ENCODE measurements at regions not wholly inside any gene's neighbourhood (a gene's known extent, or its start where the extent isn't known, plus 50 kb on each side); places are given as distances from the start of the nearest gene placed in this dataset.
"Not testable (repeated sequence)": the region's sequence is repeated elsewhere in the genome, so short reads cannot be mapped to it uniquely, and the experiment has no call there.

DNA sequence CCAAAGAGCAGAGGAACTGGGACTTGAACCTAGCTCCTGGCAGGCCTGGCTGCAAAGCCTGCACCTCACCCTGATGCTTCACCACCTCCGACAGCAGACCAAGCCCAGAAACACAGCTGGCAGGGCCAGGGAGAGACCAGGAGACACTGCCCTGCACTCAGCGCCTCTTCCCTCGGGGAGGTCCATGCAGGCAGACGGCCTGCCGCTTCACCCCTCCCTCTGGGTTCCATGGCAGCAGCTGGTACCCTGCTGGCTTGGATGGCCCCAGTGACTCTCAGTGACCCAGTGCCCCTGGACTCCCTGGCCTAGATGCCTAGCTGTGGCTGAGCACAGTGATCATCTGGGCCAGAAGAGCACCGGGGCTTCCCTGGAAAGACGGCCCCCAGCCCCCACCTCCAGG is 65.3 kb upstream of the TARDBP start:
- TF ChIP-seq, protein P1, sequence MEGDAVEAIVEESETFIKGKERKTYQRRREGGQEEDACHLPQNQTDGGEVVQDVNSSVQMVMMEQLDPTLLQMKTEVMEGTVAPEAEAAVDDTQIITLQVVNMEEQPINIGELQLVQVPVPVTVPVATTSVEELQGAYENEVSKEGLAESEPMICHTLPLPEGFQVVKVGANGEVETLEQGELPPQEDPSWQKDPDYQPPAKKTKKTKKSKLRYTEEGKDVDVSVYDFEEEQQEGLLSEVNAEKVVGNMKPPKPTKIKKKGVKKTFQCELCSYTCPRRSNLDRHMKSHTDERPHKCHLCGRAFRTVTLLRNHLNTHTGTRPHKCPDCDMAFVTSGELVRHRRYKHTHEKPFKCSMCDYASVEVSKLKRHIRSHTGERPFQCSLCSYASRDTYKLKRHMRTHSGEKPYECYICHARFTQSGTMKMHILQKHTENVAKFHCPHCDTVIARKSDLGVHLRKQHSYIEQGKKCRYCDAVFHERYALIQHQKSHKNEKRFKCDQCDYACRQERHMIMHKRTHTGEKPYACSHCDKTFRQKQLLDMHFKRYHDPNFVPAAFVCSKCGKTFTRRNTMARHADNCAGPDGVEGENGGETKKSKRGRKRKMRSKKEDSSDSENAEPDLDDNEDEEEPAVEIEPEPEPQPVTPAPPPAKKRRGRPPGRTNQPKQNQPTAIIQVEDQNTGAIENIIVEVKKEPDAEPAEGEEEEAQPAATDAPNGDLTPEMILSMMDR (IDR thresholded peaks at IDR 0.05), result no peak
- no peak for TF ChIP-seq POLR2AphosphoS5 (IDR thresholded peaks at IDR 0.05; ENCODE audit: insufficient read depth in 1 of 2, low read depth in 1 of 2)
- no peak for TF ChIP-seq POLR2A (IDR thresholded peaks at IDR 0.05)
- no peak overlapping the region for H3K4me3 ChIP-seq
- no peaks in the 10 kb centered on the region for H3K36me3 ChIP-seq
- H3K9me3 ChIP-seq, result no peaks in the 10 kb centered on the region
- peaks cover 17% of the 10 kb centered on the region for H3K4me1 ChIP-seq
- intact Hi-C loops (cut with DNase I), result no loop called here
- no peak for DNase-seq (ENCODE audit: extremely low spot score in 2 of 2)
- no peak overlapping the region for H3K27ac ChIP-seq
- H3K27me3 ChIP-seq, result no peaks in the 10 kb centered on the region

DNA sequence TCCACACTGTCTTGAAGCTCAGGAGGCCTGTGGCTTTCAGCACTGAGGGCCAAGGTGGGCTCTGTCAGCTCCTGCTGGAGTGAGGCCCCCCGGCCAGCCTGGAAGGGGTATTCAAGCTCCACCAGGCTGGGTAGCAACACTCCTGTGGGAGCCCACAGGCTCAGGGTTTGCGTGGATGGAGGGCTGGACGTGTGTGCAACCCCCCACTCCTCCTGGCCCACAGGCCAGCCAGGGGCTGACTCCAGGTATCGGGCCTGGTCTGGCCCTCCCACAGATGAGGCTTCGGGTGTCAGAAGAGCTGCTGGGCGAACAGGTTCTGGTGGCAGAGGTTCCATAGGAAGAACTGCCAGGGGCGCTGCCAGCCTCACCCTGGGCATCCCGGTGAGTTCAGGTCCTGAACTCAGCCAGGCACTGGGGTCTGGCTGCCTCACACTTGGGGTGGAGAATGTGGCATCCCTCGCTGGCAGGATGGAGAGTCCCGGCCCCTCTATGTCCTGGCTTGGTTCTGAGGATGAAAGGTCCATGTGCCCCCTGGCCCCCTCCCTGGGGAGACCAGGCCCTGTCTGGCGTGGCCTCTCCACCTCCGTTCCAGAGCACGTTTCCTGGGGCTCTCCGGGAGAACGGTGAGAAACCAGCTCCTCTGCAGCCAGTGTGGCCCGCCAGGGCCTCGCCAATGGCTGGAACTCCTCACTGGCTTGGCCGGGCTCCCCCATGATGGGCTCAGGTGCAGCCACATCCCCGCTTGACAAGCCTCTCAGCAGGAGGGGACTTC is 64.6 kb upstream of the TARDBP start:
- intact Hi-C loops (cut with DNase I), result no loop called here

DNA sequence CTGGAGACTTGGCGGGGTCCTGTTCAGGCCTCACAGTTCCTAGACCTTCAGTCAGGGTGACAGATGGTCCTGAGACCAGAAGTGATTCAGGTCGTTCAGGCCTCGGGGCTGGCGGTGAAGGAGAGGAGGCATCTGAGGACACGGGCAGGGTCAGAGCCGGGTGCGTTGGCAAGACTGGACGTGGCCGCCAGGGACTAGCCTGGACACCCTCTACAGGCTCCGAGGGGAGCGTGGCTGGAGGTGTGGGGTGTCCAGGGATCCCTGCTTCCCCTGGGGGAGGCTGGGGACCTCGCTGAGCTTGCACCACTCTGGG is 64.0 kb upstream of the TARDBP start:
- TF ChIP-seq POLR2AphosphoS5 (IDR thresholded peaks at IDR 0.05; ENCODE audit: insufficient read depth in 1 of 2, low read depth in 1 of 2), result no peak
- no peak for TF ChIP-seq POLR2A (IDR thresholded peaks at IDR 0.05)
- TF ChIP-seq, protein P1 (IDR thresholded peaks at IDR 0.05), result no peak
- DNase-seq (ENCODE audit: extremely low spot score in 2 of 2), result no peak
- Histone ChIP-seq H3K27ac (no peak overlapping the region), H3K9me3 (no peaks in the 10 kb centered on the region), H3K4me3 (no peak overlapping the region), H3K4me1 (peaks cover 13% of the 10 kb centered on the region), H3K27me3 (no peaks in the 10 kb centered on the region), H3K36me3 (no peaks in the 10 kb centered on the region)
- intact Hi-C loops (cut with DNase I), result no loop called here

More for the DNA sequence above, 64.6 kb upstream of the TARDBP start:
- no peak overlapping the region for H3K27ac ChIP-seq
- H3K4me1 ChIP-seq, result peaks cover 13% of the 10 kb centered on the region
- no peaks in the 10 kb centered on the region for H3K36me3 ChIP-seq
- H3K9me3 ChIP-seq, result no peaks in the 10 kb centered on the region
- H3K4me3 ChIP-seq, result no peak overlapping the region
- DNase-seq (ENCODE audit: extremely low spot score in 2 of 2), result no peak
- H3K27me3 ChIP-seq, result no peaks in the 10 kb centered on the region
- TF ChIP-seq, protein P1 (IDR thresholded peaks at IDR 0.05), result no peak
- no peak for TF ChIP-seq POLR2AphosphoS5 (IDR thresholded peaks at IDR 0.05; ENCODE audit: insufficient read depth in 1 of 2, low read depth in 1 of 2)
- TF ChIP-seq POLR2A (IDR thresholded peaks at IDR 0.05), result no peak

DNA sequence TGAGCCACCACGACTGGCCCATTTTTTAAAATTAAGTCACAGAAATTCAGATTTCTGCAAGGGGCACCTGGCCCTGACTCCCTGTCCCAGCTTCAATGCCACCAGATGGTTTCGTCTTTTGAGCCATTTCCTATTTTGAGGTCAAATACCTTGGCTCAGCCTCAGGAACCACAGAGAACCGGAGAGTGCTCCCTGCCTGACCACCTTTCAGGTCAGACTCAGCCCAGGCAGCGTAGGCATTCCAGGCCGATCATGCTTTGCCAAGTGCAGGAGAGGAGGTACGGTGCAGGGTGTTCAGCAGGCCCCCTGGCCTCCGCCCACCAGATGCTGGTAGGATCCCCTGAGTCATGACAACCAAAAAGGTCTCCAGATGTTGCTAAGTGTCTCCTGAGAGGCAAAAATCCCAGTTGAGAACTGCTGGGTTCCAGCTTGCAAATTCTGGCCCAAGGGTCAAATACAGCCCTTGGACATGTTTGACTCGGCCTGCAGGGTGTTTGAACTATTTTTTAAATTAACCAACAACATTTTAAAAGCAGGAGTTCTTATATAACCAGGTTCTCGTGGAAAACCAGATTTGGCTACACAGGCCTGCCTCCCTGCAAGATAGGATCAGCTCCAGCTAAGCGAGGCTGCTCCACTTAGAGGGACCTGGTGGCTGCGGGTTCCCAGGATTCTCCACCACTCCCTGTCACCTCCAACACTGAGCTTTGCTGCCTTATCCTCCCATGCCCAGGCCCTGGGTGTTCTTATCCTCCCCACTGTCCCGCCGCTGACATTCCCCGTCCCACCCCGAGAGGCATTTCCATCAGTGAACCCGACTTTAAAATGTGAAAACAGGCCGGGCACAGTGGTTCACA is 61.9 kb upstream of the TARDBP start:
- Histone ChIP-seq H3K36me3 (no peaks in the 10 kb centered on the region), H3K27me3 (no peaks in the 10 kb centered on the region), H3K27ac (no peak overlapping the region), H3K9me3 (no peaks in the 10 kb centered on the region), H3K4me1 (no peaks in the 10 kb centered on the region), H3K4me3 (no peak overlapping the region)
- TF ChIP-seq, protein P1 (IDR thresholded peaks at IDR 0.05), result no peak
- DNase-seq (ENCODE audit: extremely low spot score in 2 of 2), result no peak
- intact Hi-C loops (cut with DNase I), result no loop called here

DNA sequence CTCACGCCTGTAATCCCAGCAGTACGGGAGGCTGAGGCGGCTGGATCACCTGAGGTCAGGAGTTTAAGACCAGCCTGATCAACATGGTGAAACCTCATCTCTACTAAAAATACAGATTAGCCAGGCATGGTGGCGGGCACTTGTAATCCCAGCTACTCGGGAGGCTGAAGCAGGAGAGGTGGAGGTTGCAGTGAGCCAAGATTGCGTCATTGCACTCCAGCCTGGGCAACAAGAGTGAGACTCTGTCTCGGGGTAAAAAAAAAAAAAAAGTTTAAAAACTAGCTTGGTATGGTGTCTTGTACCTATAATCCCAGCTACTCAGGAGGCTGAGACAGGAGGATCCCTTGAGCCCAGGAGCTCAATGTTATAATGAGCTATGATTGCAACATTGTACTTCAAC is 61.2 kb upstream of the TARDBP start:
- H3K36me3 ChIP-seq; H3K4me1 ChIP-seq; intact Hi-C loops (cut with DNase I); DNase-seq (ENCODE audit: extremely low spot score in 2 of 2); H3K4me3 ChIP-seq; H3K27me3 ChIP-seq; H3K9me3 ChIP-seq; H3K27ac ChIP-seq: not testable (repeated sequence)

Data from vagina (tissue), 2 donors.